ENCODE measurements at regions not wholly inside any gene's neighbourhood (a gene's known extent, or its start where the extent isn't known, plus 50 kb on each side); places are given as distances from the start of the nearest gene placed in this dataset.

DNA sequence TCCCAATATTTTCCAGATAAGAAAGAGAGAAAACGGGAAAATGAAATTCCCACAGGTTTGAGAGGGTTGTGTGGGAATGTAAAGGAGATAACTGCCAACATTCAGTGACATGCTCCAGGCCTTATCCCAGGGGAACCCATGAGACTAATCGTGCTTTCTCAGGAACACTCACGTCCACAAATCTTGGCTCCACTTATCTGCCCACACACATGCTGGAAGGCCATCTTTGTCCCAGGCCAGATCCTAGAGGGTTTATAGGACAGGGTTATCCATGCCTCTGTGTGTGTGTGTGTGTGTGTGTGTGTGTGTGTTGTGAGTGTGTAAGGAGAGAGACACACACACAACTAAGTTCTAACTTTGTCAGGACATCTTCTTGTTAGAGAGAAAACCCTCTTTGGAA is 182.2 kb upstream of the E2F7 start:
- DNase-seq, result no peak
- no peaks in the 10 kb centered on the region for H3K27me3 Mint-ChIP-seq
- ATAC-seq, result no peak
- H3K9me3 Mint-ChIP-seq, result peaks cover 4% of the 10 kb centered on the region
- H3K36me3 Mint-ChIP-seq (ENCODE audit: low read depth), result no peaks in the 10 kb centered on the region
- H3K4me3 Mint-ChIP-seq, result no peak overlapping the region
- H3K4me1 Mint-ChIP-seq, result no peaks in the 10 kb centered on the region
- H3K27ac Mint-ChIP-seq, result no peak overlapping the region

- no peak overlapping the region for H3K4me3 Mint-ChIP-seq
- ATAC-seq, result no peak
These were observed 178.0 kb upstream of the E2F7 start for GRCh38 chr12:77243345-77243744.

DNA sequence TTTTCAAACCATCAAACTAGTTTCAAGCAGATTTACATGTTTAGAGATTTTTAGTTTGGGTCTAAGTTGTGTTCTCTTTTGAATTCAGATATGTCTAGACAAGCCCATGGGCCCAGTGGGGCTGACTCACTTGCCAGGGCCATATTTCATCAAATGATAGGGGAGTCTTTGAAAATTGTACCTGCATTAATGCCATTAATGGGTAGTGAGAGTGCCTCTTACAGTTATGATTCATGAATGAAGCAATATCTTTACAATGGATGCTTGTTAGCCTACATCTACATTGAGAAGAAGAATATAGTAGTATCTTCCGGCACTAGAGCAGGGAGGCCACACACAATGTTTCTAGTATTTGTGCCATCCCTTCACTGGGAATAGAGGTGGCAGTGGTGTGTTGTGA is 174.2 kb upstream of the E2F7 start:
- Mint-ChIP-seq H3K4me3 (no peak overlapping the region), H3K9me3 (peaks cover under 1% of the 10 kb centered on the region), H3K36me3 (ENCODE audit: low read depth) (no peaks in the 10 kb centered on the region), H3K4me1 (no peaks in the 10 kb centered on the region), H3K27me3 (no peaks in the 10 kb centered on the region), H3K27ac (no peak overlapping the region)
- DNase-seq (no peak), ATAC-seq (no peak)

More at GRCh38 chr12:77243345-77243744, 178.0 kb upstream of the E2F7 start:
- H3K9me3 Mint-ChIP-seq, result peaks cover 4% of the 10 kb centered on the region
- H3K27me3 Mint-ChIP-seq, result no peaks in the 10 kb centered on the region
- DNase-seq, result no peak
- H3K27ac Mint-ChIP-seq, result no peak overlapping the region
- no peaks in the 10 kb centered on the region for H3K4me1 Mint-ChIP-seq
- H3K36me3 Mint-ChIP-seq (ENCODE audit: low read depth), result no peaks in the 10 kb centered on the region

DNA sequence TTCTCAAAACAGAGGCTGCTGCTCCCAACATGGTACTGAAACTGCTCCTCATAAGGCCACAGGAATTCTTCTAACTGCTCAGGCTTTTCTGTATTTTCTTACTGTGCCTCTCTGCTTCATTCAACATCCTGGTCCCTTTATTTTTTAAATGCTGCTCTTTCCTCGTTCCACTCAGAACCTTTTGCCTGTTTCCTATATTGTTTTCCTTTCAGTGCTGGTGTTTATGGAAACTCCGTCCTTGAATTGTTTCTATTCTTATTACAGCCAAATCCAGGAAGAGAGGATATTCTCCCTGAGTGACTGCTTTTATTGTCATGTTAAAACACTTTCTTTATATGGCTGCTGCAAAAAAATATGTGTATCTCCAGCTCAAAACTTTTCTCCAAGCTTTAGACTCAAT is 173.0 kb upstream of the E2F7 start:
- no peak for ATAC-seq
- no peak overlapping the region for H3K27ac Mint-ChIP-seq
- H3K36me3 Mint-ChIP-seq (ENCODE audit: low read depth), result no peaks in the 10 kb centered on the region
- no peak for DNase-seq
- H3K9me3 Mint-ChIP-seq, result no peaks in the 10 kb centered on the region
- H3K4me3 Mint-ChIP-seq, result no peak overlapping the region
- H3K27me3 Mint-ChIP-seq, result peaks cover under 1% of the 10 kb centered on the region
- no peaks in the 10 kb centered on the region for H3K4me1 Mint-ChIP-seq

GRCh38 chr12:77237896-77238295 is 172.5 kb upstream of the E2F7 start:
- Mint-ChIP-seq H3K4me1 (no peaks in the 10 kb centered on the region), H3K27me3 (peaks cover 3% of the 10 kb centered on the region), H3K4me3 (no peak overlapping the region), H3K27ac (no peak overlapping the region), H3K9me3 (no peaks in the 10 kb centered on the region), H3K36me3 (ENCODE audit: low read depth) (no peaks in the 10 kb centered on the region)
- ATAC-seq (no peak), DNase-seq (no peak)

- DNase-seq (no peak), ATAC-seq (no peak)
- Mint-ChIP-seq H3K4me3 (no peak overlapping the region), H3K9me3 (no peaks in the 10 kb centered on the region), H3K36me3 (ENCODE audit: low read depth) (no peaks in the 10 kb centered on the region), H3K4me1 (no peaks in the 10 kb centered on the region), H3K27ac (no peak overlapping the region), H3K27me3 (peaks cover 3% of the 10 kb centered on the region)
These were observed 170.7 kb upstream of the E2F7 start for GRCh38 chr12:77236066-77236465.

DNA sequence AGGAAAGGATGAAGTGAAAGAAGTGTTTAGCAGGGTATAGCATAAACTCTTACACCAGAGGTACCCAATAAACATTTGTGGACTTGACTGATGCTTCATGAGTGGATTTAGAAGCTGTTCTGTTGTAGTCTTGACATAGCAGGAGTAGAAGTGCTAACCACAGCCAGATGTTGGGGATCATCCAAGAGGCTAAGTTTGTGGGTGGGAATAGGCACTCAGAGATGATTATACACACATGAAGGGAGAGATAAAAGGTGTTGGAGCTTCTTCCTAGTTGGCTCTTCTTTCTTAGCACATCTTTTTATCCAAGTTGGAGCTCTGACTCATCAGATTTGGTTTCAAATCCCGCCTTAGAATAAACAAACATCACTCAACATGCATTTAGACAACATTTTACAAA is 166.7 kb upstream of the E2F7 start:
- Mint-ChIP-seq H3K4me3 (no peak overlapping the region), H3K27ac (no peak overlapping the region), H3K4me1 (no peaks in the 10 kb centered on the region), H3K9me3 (no peaks in the 10 kb centered on the region), H3K36me3 (ENCODE audit: low read depth) (no peaks in the 10 kb centered on the region), H3K27me3 (peaks cover 3% of the 10 kb centered on the region)
- ATAC-seq, result no peak
- DNase-seq, result no peak

- H3K4me1 Mint-ChIP-seq, result no peaks in the 10 kb centered on the region
- H3K27ac Mint-ChIP-seq, result no peak overlapping the region
- ATAC-seq (no peak), DNase-seq (no peak)
- no peak overlapping the region for H3K4me3 Mint-ChIP-seq
- H3K27me3 Mint-ChIP-seq, result peaks cover 3% of the 10 kb centered on the region
- H3K9me3 Mint-ChIP-seq, result peaks cover 4% of the 10 kb centered on the region
- H3K36me3 Mint-ChIP-seq (ENCODE audit: low read depth), result no peaks in the 10 kb centered on the region
These were observed 166.1 kb upstream of the E2F7 start for GRCh38 chr12:77231501-77231918.

DNA sequence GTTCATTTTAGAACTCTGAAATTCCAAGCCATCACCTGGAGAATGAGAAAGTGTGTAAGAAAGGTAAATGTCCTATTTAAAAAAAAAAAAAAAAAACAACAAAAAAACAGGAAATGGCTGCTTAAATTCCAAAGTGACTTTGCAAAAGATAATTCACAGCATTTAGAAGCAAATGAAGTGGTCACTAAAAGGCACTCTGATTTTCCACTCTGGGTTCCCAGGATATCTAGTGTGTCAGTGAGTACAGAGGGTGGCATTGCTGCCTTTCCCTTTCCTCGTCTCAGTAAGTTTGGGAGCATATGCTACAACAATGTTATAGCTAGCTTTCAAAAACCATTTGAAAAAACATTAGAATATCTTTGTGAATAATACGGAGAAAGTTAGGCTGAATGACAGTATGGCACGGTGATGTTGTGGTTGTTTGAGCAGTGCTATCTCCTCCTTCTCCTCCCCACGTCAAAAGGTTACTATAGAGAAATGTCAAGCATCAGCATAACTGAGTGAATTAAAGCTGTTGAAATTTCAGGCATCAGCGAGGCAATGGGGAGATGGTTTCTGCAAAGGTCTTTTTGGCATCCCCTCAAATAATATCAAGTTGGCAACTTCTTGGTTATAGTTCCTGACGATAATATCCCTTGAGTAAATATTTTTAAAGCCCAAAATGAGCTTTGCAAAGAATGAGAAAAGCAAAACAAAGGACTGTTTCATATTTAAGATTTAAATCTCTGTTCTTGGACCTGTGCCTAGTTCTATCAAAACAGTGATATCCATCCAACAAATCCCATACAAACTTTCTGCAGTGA is 164.5 kb upstream of the E2F7 start:
- ATAC-seq, result no peak
- Mint-ChIP-seq H3K27me3 (peaks cover 3% of the 10 kb centered on the region), H3K9me3 (peaks cover 4% of the 10 kb centered on the region), H3K4me1 (no peaks in the 10 kb centered on the region), H3K27ac (no peak overlapping the region), H3K36me3 (ENCODE audit: low read depth) (no peaks in the 10 kb centered on the region), H3K4me3 (no peak overlapping the region)
- DNase-seq, result no peak

DNA sequence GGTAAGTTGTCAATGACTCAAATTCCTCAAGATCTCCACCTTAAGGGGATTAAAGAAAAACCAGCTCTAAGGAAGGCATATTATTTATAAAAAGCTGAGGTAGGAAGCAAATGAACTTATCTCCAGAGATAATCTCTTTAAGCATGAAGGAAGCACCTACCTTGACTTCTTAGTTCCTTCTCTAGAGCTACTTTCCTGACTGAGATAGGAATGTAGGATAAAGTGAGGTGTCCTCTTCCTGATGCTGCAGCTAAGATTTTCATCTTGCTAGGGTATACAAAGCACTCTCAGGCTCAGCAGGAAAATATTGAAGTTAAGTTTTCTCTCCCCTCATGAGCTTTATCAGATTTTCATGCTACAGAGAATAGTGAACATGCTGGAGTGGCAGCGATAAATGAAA is 163.0 kb upstream of the E2F7 start:
- Mint-ChIP-seq H3K36me3 (ENCODE audit: low read depth) (no peaks in the 10 kb centered on the region), H3K27ac (no peak overlapping the region), H3K27me3 (peaks cover 3% of the 10 kb centered on the region), H3K4me3 (no peak overlapping the region), H3K9me3 (peaks cover 4% of the 10 kb centered on the region), H3K4me1 (no peaks in the 10 kb centered on the region)
- no peak for DNase-seq
- no peak for ATAC-seq

DNA sequence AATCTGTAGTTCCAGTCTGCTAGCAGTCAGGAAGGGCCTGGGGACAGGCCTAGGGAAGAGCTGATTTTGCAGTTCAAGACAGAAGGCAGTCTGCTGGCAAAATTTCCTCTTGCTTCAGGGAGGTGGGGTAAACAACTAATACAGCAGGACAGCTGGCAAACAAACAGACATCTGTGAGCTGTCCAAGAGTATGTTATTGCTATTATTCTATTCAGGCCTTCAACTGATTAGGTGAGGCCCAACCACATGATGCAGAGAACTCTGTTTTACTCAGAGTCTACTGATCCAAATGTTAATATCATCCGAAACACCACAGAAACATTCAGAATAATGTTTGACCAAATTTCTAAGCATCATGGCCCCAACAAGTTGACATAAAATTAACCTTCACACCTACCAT is 161.0 kb upstream of the E2F7 start:
- no peaks in the 10 kb centered on the region for H3K27me3 Mint-ChIP-seq
- H3K9me3 Mint-ChIP-seq, result peaks cover 4% of the 10 kb centered on the region
- ATAC-seq (no peak), DNase-seq (no peak)
- no peaks in the 10 kb centered on the region for H3K4me1 Mint-ChIP-seq
- H3K36me3 Mint-ChIP-seq (ENCODE audit: low read depth), result no peaks in the 10 kb centered on the region
- H3K27ac Mint-ChIP-seq, result no peak overlapping the region
- H3K4me3 Mint-ChIP-seq, result no peak overlapping the region

DNA sequence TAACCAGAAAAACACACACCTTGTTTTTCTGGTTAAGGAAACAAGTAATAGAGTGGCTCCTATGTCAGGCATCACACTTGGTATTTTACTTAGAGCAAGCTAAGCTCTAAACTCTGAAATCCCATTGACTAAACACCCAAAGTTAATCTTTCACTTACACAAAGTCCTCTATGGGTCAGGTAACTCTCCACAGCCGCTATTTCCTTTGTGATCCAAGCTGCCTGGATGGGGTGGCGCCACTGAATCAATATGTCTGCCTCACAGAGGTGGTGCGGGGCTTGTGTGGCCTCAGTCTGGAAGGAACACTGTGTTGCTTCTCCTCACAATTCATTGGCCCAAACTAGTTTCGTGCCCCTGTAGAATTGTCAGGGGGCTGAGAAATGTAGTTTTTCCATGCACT is 160.0 kb upstream of the E2F7 start:
- Mint-ChIP-seq H3K4me3 (no peak overlapping the region), H3K36me3 (ENCODE audit: low read depth) (no peaks in the 10 kb centered on the region), H3K9me3 (peaks cover 4% of the 10 kb centered on the region), H3K27ac (no peak overlapping the region), H3K27me3 (no peaks in the 10 kb centered on the region), H3K4me1 (no peaks in the 10 kb centered on the region)
- ATAC-seq (no peak), DNase-seq (no peak)

- DNase-seq, result no peak
- Mint-ChIP-seq H3K4me1 (no peaks in the 10 kb centered on the region), H3K9me3 (peaks cover 4% of the 10 kb centered on the region), H3K36me3 (ENCODE audit: low read depth) (no peaks in the 10 kb centered on the region), H3K27ac (no peak overlapping the region), H3K27me3 (no peaks in the 10 kb centered on the region), H3K4me3 (no peak overlapping the region)
- ATAC-seq, result no peak
These were observed 159.0 kb upstream of the E2F7 start for GRCh38 chr12:77224346-77224745.

GRCh38 chr12:77222336-77222735 is 157.0 kb upstream of the E2F7 start:
- no peak overlapping the region for H3K27ac Mint-ChIP-seq
- peaks cover 4% of the 10 kb centered on the region for H3K9me3 Mint-ChIP-seq
- DNase-seq, result no peak
- no peak for ATAC-seq
- H3K4me1 Mint-ChIP-seq, result no peaks in the 10 kb centered on the region
- H3K27me3 Mint-ChIP-seq, result no peaks in the 10 kb centered on the region
- no peaks in the 10 kb centered on the region for H3K36me3 Mint-ChIP-seq (ENCODE audit: low read depth)
- no peak overlapping the region for H3K4me3 Mint-ChIP-seq

GRCh38 chr12:77220586-77220985 is 155.2 kb upstream of the E2F7 start:
- DNase-seq (no peak), ATAC-seq (no peak)
- Mint-ChIP-seq H3K36me3 (ENCODE audit: low read depth) (no peaks in the 10 kb centered on the region), H3K27ac (no peak overlapping the region), H3K4me1 (no peaks in the 10 kb centered on the region), H3K4me3 (no peak overlapping the region), H3K9me3 (peaks cover 4% of the 10 kb centered on the region), H3K27me3 (no peaks in the 10 kb centered on the region)

DNA sequence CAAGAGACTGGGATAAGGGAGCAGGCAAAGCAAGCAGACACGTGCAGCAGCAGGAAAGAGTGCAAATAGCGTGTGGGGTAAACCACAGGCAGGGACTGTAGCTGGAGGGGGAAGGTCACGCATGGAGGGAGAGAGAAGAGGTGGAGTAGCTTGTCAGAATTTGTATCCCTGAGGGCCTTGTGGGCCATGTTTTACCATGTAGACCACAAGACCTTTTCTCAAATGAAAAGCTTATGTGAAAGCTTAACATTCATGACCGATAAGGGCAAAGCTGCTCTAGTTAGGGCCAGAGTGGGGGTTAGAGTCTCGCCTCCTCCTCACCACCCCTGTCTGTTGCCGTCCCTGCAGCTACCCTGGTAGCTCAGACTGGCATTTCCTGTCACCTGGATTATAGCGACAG is 152.9 kb upstream of the E2F7 start:
- no peak for DNase-seq

More for the DNA sequence above, 152.9 kb upstream of the E2F7 start:
- Mint-ChIP-seq H3K27ac (no peak overlapping the region), H3K4me1 (no peaks in the 10 kb centered on the region), H3K4me3 (no peak overlapping the region), H3K36me3 (ENCODE audit: low read depth) (no peaks in the 10 kb centered on the region), H3K27me3 (no peaks in the 10 kb centered on the region), H3K9me3 (peaks cover 4% of the 10 kb centered on the region)
- no peak for ATAC-seq
